GM20431 (cell line): ENCODE measurements at regions not wholly inside any gene's neighbourhood (a gene's known extent, or its start where the extent isn't known, plus 50 kb on each side); places are given as distances from the start of the nearest gene placed in this dataset.
"Not testable (repeated sequence)": the region's sequence is repeated elsewhere in the genome, so short reads cannot be mapped to it uniquely, and the experiment has no call there.

ENCODE experiments used
- in situ Hi-C: fragments of 300-500 bp; cut with MseI, MboI; formaldehyde crosslinking; loops from one replicate; pipeline ENCODE4 v1.15.0; 2020; ENCODE audit warnings: low sequenced_read_pairs; ENCODE audit not compliant: unreplicated experiment

DNA sequence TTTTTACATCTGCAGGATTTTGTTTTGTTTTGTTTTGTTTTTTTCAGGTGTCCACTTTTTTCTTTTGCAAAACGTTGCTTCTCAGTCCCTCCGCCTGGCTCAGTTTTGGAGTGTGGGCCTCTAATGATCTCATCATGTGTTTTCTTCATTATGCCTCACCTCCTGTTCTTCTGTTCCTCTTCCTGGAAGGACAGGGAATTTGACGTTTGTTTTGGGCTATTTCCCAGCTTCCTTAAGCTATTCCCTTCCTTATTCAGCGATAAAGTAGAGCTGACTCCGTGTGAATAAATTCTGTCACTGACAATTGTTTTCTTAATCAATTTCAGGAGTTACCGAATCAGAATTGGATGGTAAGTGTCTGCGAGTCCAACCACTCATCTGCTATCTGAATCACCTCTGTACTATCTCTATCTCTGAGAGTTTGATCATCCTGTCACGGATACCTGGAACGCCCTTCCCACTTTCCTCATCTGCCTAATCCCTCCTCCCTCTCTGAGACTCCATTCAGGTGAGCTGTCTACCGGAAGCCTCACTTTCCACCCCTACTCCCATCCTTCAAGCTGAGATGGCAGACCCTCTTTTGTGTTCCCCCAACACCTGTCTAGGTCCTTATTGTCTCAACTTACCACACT lies 218.4 kb downstream of the GATA3 start:
- in situ Hi-C loops, result no loop called here

DNA sequence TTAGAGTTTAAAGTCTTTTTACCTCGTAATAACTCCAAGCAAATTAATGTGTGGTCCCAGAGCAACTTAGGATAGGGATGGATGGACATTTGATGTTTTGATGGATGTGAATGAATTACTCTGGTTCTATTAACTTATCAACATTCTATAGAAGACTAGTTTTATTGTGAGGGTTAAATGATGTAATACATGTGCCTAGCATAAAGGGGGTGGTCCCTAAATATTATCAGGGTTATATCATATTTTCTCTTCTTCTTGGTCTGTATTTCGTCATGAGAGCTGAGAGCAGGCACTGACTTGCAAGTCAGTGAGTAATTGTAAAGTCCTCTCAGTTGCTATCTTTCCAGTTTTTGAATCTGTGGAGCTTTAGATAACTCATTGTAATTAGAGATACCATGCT lies 219.3 kb downstream of the GATA3 start:
- in situ Hi-C loops, result no loop called here

GRCh38 chr10:8275911-8276310 lies 221.4 kb downstream of the GATA3 start:
- in situ Hi-C loops, result no loop called here

DNA sequence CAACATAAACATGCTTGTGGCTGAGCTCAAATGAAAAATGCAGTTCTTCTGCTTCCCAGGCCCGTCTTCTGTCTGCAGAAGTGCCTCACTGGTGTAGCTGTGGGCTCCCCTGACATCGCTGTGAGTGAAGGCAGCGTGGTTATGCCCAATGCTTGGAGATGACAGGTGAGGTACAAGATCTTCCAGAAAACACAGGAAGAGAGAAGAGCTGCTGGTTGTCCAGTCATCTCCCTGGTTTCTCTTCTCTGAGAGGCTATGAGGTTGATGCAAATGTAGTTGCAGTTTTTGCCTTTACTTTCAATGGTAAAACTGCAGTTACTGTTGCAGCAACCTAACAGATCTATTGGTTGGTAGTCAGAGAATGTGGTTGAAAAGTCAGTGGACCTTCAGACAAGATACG lies 223.6 kb downstream of the GATA3 start:
- in situ Hi-C loops, result no loop called here

- in situ Hi-C loops, result no loop called here
These were observed 225.1 kb downstream of the GATA3 start for GRCh38 chr10:8279598-8279997.

DNA sequence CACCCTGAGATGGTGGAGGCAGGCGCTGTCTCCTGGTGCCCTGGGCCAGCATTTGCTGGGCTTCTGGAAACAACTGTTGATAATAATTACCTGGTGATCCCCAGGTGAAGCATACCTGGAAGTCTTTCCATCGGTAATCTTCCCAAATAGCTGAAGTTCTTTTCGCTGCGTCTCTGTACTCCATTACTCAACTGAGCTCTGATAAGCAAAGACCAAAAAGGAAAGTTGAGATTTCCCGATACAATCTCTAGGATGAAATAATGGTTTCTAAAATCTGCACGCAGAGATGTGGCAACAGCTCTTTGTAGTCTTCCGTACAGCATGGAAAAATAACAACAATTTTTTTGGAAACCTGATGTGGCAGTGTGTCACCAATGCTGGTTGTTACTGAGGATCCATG lies 226.5 kb downstream of the GATA3 start:
- in situ Hi-C loops, result no loop called here

DNA sequence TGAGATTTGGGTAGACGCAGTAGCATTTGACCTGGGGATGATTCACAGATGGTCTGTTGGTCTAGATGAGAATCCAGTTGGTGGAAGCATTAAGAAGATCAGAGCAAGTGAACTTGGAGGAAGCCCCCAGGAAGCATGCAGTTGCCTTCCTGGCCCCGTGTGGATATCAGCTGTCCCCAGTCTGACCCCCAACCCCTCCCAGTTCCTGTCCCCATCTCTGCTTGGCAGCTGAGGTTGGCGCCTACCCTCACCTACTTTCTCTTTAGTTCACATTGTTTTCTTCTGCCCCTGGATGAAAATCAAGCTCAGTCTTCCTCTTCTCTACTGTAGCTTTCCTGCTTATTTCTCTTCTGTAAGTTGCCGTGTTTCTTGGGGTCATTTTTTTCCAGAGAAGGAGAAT lies 227.9 kb downstream of the GATA3 start:
- in situ Hi-C loops, result no loop called here

- in situ Hi-C loops, result no loop called here
These were observed 228.8 kb downstream of the GATA3 start for GRCh38 chr10:8283166-8283905.

DNA sequence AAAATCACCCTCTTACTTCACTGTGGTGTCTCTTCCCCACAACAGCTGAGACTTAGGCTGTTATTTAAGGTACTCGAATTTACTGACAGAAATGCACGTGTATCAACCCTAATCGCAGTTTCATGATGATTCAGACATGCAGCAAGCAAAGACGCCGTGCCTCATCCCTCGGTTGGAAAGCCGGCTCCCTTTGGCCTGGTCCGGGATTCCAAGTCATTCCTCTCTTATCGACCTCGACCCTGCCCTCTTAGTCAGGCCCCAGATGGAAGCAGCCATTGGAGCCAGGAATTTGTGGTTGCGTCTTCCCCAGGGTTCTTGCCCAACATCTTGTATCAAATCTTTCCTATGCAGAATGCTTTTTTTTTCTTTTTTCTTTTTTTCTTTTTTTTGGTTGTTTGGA lies 229.5 kb downstream of the GATA3 start:
- in situ Hi-C loops, result no loop called here

DNA sequence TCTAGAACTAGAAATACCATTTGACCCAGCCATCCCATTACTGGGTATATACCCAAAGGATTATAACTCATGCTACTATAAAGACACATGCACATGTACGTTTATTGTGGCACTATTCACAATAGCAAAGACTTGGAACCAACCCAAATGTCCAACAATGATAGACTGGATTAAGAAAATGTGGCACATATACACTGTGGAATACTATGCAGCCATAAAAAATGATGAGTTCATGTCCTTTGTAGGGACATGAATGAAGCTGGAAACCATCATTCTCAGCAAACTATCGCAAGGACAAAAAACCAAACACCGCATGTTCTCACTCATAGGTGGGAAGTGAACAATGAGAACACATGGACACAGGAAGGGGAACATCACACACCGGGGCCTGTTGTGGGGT lies 231.5 kb downstream of the GATA3 start:
- in situ Hi-C loops, result not testable (repeated sequence)

- in situ Hi-C loops, result no loop called here
These were observed 234.1 kb downstream of the GATA3 start for GRCh38 chr10:8288600-8288999.

DNA sequence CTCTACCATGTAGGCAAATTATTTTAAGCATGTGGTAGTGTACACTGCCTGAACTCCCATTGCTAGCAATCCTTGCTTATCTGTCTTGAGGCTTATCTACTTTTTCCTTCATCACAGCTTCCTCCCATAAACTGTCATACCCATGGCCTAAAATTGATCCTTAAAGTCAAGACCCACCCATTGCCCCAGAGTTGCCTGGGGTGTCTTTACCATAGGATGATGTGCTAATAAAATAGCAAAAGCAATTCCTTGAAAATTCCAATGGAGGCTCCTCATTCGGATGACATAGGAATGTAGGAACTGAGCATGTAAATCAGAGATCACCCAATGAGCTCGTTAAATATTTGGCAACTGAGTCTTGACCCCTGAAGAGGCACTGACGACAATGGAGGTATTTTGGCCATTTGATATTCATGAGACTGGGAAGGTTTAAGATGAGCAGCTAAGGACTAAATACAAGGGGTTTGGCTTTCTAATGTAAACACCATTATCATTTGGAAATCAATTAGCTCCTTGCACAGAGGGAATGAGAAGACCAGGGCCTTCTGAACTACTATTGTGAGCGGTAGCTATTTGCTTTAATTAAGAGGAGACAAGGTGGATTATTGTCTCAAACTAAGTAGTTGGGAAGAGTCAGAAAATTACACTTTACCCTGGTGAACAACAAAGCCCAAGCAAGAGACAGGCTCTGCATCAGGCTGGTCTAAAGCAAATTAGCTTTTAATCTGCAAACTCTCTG lies 234.9 kb downstream of the GATA3 start:
- in situ Hi-C loops, result no loop called here

DNA sequence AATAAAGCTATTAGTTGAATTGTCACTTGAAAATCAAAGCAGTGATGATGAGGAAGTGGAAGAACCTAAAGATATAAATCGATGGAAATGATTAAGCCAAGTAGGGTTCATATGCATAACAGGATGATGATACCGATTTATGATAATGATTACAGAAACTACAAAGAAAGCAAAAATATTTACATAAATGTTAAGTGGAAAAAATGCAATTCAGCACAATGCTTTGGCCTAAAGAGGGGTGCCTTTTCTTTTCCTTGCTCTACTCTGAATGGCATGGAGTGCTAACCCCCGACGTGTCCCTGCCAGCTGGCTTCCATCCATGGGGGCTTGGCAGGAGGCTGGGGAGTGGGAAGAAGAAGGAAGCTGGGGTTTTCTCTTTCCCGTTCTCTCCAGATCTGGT lies 240.3 kb downstream of the GATA3 start:
- in situ Hi-C loops, result no loop called here

DNA sequence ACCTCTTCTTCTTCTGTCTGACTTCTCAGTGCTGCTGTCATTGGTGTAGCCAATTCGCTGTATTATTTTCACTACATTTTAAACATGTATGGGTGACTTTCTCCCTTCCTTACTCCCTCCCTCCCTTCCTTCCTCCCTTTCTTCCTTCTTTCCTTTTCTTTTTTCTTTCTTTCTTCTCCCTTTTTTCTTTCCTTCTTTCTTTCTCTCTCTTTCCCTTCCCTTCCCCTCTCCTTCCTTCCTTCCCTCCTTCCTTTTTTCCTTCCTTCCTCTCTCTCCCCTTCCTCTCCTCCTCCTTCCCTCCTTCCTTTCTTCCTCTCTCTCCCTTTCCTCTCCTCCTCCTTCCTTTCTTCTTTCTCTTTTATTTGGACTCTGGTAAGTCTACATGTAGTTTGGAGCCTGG lies 240.8 kb downstream of the GATA3 start:
- in situ Hi-C loops, result no loop called here

DNA sequence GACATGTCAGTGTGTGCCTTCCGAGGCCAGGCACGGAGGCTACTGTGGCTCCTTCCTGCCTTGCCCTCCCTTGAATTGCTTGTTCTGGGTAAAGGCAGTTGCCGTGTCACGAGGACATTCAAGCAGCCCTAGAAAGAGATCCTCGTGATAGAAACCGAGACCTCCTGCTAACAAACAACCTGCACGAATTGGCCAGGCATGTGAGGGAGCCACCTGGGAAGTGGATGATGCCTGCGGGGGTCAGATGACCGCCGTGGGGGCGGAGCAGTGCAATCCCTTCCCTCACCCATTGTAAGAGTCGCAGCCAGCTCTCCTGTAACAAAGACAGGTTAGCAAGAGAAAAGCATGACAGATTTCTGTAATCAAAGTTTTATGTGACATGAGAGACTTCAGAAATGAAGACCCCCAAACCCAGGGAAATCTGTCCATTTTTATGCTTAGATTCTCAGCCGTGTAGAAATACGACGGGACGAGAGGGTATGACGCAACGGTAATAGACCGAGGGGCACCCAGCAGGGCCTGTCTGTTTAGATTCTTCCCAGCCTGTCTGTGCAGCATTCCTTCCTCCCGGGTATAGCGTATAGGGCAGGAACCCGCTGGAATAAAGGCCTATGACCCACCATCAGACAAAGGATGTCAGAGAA lies 241.7 kb downstream of the GATA3 start:
- in situ Hi-C loops, result no loop called here

- in situ Hi-C loops, result no loop called here
These were observed 242.2 kb downstream of the GATA3 start for GRCh38 chr10:8296734-8297101.

GRCh38 chr10:8297107-8297506 lies 242.6 kb downstream of the GATA3 start:
- in situ Hi-C loops, result no loop called here

- in situ Hi-C loops, result no loop called here
These were observed 243.5 kb downstream of the GATA3 start for GRCh38 chr10:8297959-8298358.

GRCh38 chr10:8298896-8299570 lies 244.5 kb downstream of the GATA3 start:
- in situ Hi-C loops, result no loop called here

GRCh38 chr10:8300925-8301324 lies 246.4 kb downstream of the GATA3 start:
- in situ Hi-C loops, result no loop called here
